ENCODE measurements at regions not wholly inside any gene's neighbourhood (a gene's known extent, or its start where the extent isn't known, plus 50 kb on each side); places are given as distances from the start of the nearest gene placed in this dataset.

DNA sequence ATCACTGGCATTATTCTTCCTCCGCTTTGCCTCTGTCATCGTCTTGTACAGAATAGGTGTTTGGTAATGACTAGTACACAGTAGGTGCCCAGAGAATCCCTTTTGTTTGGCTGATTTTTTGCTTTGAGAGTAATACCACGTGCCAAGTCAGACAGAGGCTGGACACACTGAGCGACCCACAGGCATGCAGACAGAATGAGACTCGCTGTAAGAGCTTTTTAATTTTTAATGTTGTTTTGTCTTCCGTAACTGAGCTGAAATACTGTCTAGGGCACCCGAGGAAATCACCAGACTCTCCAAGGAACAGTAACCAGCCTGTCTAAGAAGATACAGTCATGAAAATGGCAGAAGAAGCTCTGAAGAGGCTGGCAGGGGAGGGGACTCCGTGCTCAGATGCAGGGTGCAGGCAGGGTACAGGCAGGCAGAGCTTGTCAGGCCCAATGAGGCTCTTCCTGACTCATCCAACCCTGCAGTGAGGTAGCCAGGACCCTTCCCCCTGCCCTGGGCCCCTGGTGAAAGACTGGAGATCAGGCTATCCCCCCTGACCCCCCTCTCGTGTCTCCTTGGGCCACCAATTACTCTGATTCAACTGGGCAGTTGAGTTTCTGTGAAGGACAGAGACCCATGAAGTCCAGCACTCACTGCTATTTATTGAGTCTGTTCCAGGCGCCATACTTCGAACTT is 60.1 kb upstream of the ECE1 start:
- Mint-ChIP-seq H3K27me3 (ENCODE audit: low read depth in 3 of 3) (peaks cover 19 to 41% (median 31%) of the 10 kb centered on the region in 3 donors), H3K36me3 (no peaks in the 10 kb centered on the region), H3K4me3 (peak overlapping the region in 1 of 2 donors; percentile 58), H3K4me1 (no peaks in the 10 kb centered on the region), H3K27ac (no peak overlapping the region), H3K9me3 (no peaks in the 10 kb centered on the region)
- no peaks in the 10 kb centered on the region for H3K79me2 ChIP-seq (ENCODE audit: insufficient read depth, low read length)
- peaks cover 9 to 10% of the 10 kb centered on the region in 2 donors for H3K4me1 ChIP-seq (ENCODE audit: control insufficient read depth in 1 of 2, insufficient read depth in 2 of 2, low read length in 2 of 2)
- 100% methylated on average over 6 of the region's 11 CpGs for WGBS (ENCODE audit: insufficient coverage)
- H3K4me3 ChIP-seq (replicated peaks in 1 of 3; ENCODE audit: low read depth in 2 of 3, low read length in 3 of 3), result no peak overlapping the region
- no peak overlapping the region for H2AFZ ChIP-seq (ENCODE audit: insufficient read depth, low read depth, low read length, poor library complexity, severe bottlenecking)
- no peaks in the 10 kb centered on the region for H3K36me3 ChIP-seq (replicated peaks in 1 of 2; ENCODE audit: control insufficient read depth in 1 of 2, insufficient read depth in 2 of 2, low read length in 2 of 2)
- TF ChIP-seq, protein P1, sequence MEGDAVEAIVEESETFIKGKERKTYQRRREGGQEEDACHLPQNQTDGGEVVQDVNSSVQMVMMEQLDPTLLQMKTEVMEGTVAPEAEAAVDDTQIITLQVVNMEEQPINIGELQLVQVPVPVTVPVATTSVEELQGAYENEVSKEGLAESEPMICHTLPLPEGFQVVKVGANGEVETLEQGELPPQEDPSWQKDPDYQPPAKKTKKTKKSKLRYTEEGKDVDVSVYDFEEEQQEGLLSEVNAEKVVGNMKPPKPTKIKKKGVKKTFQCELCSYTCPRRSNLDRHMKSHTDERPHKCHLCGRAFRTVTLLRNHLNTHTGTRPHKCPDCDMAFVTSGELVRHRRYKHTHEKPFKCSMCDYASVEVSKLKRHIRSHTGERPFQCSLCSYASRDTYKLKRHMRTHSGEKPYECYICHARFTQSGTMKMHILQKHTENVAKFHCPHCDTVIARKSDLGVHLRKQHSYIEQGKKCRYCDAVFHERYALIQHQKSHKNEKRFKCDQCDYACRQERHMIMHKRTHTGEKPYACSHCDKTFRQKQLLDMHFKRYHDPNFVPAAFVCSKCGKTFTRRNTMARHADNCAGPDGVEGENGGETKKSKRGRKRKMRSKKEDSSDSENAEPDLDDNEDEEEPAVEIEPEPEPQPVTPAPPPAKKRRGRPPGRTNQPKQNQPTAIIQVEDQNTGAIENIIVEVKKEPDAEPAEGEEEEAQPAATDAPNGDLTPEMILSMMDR (IDR thresholded peaks at IDR 0.05), result no peak
- DNase-seq, result no peak
- no peak overlapping the region for H3K9ac ChIP-seq (ENCODE audit: insufficient read depth, low read length, poor library complexity, severe bottlenecking)
- H4K20me1 ChIP-seq (ENCODE audit: insufficient read depth, low read length), result no peaks in the 10 kb centered on the region
- no peak overlapping the region for H3K27ac ChIP-seq (ENCODE audit: low read depth in 1 of 2, low read length in 2 of 2)
- H3K27me3 ChIP-seq (ENCODE audit: control insufficient read depth in 2 of 2, insufficient read depth in 2 of 2, low read length in 2 of 2), result peaks cover 29 to 48% of the 10 kb centered on the region in 2 donors
- H3K9me3 ChIP-seq (replicated peaks in 1 of 2; ENCODE audit: control insufficient read depth in 1 of 2, insufficient read depth in 1 of 2, low read length in 2 of 2), result no peaks in the 10 kb centered on the region
- intact Hi-C loops (cut with micrococcal nuclease), result loop anchor here in 1 of 2 donors (5.0 kb wide), 1 partner anchor 103 kb away; no protein-coding TSS in a partner anchor
- H3K4me2 ChIP-seq (replicated peaks; ENCODE audit: extremely low read depth, low read length, poor library complexity, severe bottlenecking), result no peak overlapping the region

DNA sequence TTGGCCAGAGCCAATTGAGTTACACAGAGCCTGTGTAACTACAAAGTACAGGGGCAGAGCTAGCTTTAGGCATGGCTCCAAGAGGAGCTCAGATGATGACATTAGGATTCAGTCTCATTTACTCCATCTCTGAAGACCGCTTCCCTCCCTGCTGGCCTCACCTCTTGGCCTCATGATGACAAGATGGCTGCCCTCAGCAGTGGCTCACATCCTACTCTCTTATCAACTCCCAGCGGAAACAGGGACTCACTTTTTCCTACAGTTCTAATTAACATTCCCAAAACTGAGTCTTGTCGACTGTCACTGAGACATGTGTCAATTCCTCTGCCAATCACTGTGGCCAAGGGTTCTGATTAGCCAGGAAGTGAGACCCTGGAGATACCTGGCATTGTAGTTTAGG is 59.4 kb upstream of the ECE1 start:
- Mint-ChIP-seq H3K4me3 (peak overlapping the region in 1 of 2 donors; percentile 18), H3K36me3 (no peaks in the 10 kb centered on the region), H3K9me3 (peaks cover 0 to under 1% (median 0%) of the 10 kb centered on the region in 7 donors), H3K27ac (peak overlapping the region in 1 of 7 donors; percentile 49), H3K27me3 (ENCODE audit: low read depth in 3 of 3) (peaks cover 21 to 40% (median 29%) of the 10 kb centered on the region in 3 donors), H3K4me1 (peaks cover 2% of the 10 kb centered on the region)
- H3K4me1 ChIP-seq (ENCODE audit: control insufficient read depth in 1 of 2, insufficient read depth in 2 of 2, low read length in 2 of 2), result peaks cover 12 to 17% of the 10 kb centered on the region in 2 donors
- no peak overlapping the region for H3K4me2 ChIP-seq (replicated peaks; ENCODE audit: extremely low read depth, low read length, poor library complexity, severe bottlenecking)
- H3K36me3 ChIP-seq (replicated peaks in 1 of 2; ENCODE audit: control insufficient read depth in 1 of 2, insufficient read depth in 2 of 2, low read length in 2 of 2), result no peaks in the 10 kb centered on the region
- WGBS (ENCODE audit: insufficient coverage), result 97% methylated on average over 3 of the region's 3 CpGs
- H3K4me3 ChIP-seq (replicated peaks in 1 of 3; ENCODE audit: low read depth in 2 of 3, low read length in 3 of 3), result no peak overlapping the region
- no peak overlapping the region for H2AFZ ChIP-seq (ENCODE audit: insufficient read depth, low read depth, low read length, poor library complexity, severe bottlenecking)
- no peaks in the 10 kb centered on the region for H4K20me1 ChIP-seq (ENCODE audit: insufficient read depth, low read length)
- TF ChIP-seq, protein P1 (IDR thresholded peaks at IDR 0.05), result no peak
- no peaks in the 10 kb centered on the region for H3K9me3 ChIP-seq (replicated peaks in 1 of 2; ENCODE audit: control insufficient read depth in 1 of 2, insufficient read depth in 1 of 2, low read length in 2 of 2)
- intact Hi-C loops (cut with micrococcal nuclease), result loop anchor here (5.0 kb wide), 2 partner anchors 92 to 102 kb away; no protein-coding TSS in a partner anchor
- no peak overlapping the region for H3K9ac ChIP-seq (ENCODE audit: insufficient read depth, low read length, poor library complexity, severe bottlenecking)
- no peak for DNase-seq
- H3K27me3 ChIP-seq (ENCODE audit: control insufficient read depth in 2 of 2, insufficient read depth in 2 of 2, low read length in 2 of 2), result peaks cover 30 to 51% of the 10 kb centered on the region in 2 donors
- H3K79me2 ChIP-seq (ENCODE audit: insufficient read depth, low read length), result no peaks in the 10 kb centered on the region
- H3K27ac ChIP-seq (ENCODE audit: low read depth in 1 of 2, low read length in 2 of 2), result no peak overlapping the region

Data from CD14-positive monocyte (primary cell).